ENCODE measurements at regions not wholly inside any gene's neighbourhood (a gene's known extent, or its start where the extent isn't known, plus 50 kb on each side); places are given as distances from the start of the nearest gene placed in this dataset.

DNA sequence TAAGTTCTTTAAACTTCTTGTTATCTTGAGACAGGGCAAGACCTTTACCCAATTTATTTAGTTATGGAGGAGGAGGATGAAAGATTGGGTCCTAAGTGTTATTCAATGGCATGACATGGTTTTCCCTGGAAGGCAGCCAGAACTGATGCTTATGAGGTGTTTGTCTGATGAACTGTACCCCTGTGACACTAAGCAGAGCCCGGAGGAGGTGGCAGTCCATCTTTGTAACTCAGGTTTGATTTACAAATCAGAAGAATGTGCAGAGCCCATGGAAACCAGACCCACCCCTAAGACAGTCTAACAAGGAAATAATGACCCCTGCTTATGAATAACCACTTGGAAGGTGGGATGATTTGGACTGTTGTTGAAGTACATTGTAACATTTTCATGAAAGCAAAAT, 878.6 kb upstream of the NR2F2 start:
- no peak for DNase-seq (ENCODE audit: low read depth)

DNA sequence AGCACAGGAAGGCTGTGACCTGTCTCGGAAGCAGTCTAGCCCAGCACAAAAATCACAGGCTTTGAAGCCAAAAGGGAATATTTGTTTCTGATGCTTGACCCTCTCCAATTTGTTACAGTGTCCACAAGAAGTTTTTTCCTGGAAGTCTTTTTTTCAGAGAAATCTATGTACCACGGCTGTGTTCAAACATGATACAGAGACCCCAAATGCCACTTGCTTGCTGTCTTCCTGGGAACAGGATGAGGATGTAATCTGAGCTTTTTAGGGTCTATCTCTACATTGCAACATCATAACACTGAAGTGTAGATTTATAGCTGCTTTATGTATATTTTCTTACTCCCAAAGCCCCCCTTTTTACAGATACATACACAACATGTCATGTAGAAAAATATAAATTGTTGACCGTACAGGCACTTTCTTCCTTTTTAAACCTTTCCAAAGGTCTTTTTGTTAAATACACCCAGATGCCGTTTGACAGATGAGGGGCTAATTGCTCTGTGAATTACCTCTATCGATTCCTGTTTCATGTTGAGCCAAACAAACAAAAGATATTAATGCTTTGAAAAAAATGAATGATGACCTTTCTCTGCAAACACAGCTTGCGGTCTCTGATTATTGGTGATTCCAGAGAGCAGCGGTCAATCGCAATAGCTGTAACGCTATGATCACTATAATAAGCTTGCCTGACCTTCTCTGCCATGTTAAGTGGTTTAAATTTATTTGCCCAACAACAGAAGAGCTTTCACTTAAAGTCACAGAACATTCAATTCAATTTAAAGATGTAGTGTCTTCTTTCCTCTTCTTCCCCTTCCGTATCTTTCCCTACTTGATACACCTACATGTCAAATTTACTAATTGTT, 875.9 kb upstream of the NR2F2 start:
- no peak for DNase-seq (ENCODE audit: low read depth)

DNA sequence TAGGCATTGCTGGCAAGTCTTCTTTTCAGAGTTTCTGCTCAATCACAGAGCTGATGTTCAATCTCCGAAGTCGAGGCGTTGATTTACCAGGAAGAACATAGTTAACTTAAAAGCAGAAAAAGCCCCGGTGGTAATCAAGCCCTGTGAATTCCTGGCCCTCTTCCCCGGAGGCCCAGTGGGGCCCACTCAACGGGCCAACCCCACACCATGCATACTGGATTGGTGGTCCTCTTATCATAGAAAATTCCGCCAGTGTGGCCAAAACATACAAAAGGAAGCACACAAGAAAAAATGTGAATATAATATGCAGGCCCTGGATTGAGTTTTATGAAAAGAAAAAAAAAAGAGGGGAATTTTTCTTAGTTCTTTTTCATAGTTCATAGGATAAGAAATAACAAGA, 873.0 kb upstream of the NR2F2 start:
- no peak for DNase-seq (ENCODE audit: low read depth)

DNA sequence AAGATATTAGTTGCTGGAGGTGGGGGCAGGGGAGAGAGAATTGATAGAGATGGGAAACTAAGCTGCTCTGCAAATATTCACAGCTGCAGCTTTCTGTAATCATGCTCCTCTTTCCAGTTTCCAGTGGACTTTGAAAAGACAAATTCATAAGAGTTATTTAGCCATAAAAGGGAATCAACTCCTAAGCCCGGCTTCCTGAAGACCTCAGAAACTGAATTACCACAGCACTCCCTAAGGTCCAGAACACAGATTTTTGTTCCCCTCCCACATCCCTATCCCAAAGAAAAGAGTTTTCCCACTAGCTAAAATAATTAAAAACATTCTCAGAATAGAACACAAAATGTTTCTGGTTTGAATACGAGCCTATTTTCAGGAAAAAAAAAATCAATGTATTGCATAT, 871.8 kb upstream of the NR2F2 start:
- DNase-seq (ENCODE audit: low read depth), result no peak

DNA sequence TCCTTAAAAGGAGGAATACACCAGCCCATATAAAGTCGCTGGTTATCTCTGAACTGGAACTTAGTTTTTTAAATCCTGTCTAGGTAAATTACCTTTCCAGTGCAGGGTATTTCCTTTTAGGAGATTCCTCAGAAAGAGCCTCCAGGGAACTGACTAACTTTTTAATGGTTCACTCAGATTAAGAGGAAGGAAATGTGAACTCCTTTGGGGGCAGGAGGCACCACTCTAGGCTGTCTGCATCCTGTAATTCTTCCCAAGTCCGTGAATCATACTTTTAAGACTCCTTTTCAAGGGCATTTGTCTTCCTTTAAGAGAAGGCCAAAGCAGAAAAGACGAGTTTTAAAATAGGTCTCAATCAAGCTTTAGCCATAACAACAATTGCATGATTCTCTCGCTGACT, 871.2 kb upstream of the NR2F2 start:
- no peak for DNase-seq (ENCODE audit: low read depth)

DNA sequence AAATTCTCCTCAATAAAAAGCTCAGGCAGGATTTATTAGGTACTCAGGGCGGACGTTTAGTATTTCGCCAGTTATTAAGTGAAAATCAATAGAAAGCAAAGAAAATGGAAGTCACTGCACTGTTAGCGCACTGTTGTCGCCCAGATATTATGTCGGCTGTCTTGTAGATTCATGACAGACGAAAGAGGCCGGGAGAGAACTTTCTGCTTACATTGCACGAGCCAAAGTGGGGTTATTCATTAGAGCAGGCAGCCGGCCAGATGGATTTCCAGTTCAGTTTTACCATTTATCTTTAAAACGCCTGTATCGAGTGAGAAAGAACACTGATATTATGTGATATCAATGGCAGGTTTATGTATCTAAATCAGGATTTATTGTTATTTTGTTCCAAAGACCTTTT, 866.0 kb upstream of the NR2F2 start:
- no peak for DNase-seq (ENCODE audit: low read depth)

DNA sequence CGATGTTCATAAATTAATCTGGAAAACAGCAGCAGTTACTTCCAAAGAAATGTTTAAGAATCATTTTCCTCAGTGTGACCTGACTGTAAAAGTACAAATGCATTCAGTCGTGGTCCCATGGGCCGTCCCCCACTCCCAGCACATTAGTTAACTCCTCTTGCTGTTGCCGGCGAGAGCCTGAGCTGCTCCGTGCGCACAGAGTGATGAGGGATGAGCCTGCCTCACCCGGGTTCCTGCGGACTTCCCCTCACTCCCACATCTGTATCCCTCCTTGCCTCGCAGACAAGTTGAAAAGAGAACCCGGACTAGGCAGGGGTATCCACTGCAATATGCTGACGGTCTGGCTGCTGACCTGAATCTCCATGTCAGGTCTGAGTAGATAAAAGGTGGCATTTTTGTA, 861.7 kb upstream of the NR2F2 start:
- no peak for DNase-seq (ENCODE audit: low read depth)

DNA sequence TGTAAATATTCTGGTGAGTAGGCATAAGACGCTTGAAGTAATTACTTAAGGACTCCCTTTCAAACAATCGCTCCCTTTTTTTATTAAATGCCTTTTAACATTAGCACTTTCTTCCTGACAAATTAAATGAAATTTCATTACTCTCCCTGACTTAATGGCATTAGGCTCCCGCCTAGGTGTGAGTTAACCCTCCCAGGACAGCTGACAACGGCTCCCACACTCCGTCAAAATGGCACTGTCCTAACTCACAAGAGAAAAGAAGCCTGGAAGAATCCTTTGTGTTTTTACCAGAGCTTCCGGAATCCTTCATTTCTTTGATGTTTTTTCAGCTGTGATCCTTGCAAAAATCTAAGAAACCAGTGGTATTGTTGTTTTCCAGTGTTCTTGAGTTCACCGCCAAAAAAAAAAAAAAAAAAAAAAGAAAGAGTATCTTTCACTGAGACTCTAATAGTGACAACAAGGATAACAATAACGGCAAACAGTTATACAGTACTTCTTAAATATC, 861.0 kb upstream of the NR2F2 start:
- no peak for DNase-seq (ENCODE audit: low read depth)

DNA sequence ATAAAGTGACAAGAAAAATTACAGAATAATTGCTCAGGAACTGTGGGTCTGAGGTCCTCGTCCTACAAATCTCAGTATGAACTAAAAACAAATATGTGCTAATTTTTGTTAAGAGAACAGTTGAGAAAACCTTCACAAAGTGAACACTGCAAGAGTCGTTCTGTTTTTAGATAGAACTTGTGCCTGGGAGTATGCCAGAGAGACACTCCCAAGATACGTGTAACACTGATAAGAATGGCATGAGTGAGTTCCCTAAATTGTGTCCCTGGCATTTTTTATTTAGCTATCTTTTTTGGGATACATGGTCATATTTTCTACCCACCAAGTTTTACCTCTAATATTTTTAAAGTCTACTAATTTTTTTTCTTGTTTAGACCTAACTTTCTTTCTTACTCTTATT, 860.0 kb upstream of the NR2F2 start:
- DNase-seq (ENCODE audit: low read depth), result no peak

DNA sequence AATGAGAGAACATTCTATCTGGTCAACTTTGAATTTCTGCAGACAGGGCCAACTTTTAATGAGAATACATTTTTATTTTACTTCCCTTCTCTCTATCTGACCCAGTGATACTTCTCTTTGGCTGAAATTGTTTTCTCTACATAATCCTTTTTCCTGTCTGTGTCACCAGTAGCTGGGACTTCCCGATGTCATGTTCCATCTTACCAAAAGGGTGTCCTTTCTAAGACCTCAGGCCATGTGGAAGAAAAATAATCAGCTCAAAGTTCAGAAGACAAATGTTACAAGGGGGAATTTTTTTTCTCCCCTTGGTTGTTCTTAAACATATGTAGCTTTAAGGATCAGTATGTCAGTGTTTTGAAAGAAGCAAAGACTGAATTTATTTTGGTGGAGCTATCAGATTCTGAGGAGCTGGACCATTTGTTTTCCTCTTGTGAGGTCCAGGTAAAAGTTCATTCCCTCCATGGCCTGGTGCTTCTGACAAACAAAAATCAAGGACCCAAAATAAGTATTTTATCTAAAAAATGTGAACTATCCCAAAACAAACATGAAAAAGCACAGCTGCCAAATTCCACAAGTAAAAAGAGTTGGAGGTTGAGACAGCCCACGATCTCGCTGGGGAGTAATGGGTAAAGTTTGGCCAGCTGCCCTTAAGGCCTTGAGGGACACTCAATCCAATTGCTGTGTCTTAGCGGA, 859.4 kb upstream of the NR2F2 start:
- no peak for DNase-seq (ENCODE audit: low read depth)

DNA sequence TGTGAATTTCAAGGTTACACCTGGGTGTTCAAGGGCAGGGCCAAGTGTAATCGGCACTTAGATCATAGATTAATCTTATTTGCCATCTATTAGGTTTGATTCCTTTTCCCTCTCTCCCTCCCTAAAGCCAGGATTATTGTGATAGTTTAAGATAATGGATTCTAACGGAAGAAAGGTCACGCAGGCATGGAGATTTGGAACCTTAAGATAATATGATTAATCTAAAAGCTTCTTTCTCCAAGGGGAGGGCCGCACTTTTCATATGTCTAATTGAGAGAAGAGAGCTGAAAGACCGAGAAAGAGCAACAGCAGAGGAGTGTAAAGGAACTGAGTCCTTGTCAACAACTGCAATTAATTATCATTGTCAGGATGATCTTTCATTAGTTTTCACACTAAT, 858.8 kb upstream of the NR2F2 start:
- no peak for DNase-seq (ENCODE audit: low read depth)

DNA sequence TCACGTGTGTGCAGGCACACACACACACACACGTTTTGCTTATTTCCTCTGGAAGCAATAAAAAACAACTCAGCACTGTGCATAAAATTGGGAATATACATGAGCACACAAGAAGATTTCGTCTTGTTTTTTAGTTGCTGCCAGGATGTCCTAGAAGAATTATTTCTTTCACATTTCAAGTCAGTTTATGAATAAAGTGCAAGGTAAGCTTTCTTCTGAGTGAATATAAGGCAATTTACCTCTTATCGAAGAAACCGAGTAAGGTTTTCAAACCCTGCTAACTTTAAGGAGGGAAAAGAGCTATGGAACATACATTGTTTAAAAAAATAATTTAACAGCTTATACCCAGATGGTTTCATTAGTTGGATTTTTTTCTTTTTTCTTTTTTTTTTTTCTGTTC, 855.4 kb upstream of the NR2F2 start:
- DNase-seq (ENCODE audit: low read depth), result no peak

DNA sequence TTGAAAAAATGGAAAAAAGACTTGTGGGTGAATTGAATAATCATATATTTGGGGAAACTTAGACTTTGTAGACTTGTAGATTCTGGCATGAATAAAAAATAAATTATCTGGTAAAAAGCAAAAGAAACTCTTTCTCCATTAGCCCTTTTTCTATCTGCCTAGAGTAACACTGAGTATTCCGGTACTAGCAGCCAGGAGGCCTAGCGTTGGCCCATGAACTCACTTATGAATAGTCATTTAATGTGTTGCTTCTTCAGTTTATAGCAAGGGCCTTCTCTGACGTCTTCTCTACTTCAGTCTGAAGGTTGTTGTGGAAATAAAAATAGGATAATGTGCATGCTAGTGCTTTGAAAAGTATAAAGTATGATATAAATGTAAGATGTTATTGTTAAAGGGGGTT, 851.2 kb upstream of the NR2F2 start:
- DNase-seq (ENCODE audit: low read depth), result no peak

DNA sequence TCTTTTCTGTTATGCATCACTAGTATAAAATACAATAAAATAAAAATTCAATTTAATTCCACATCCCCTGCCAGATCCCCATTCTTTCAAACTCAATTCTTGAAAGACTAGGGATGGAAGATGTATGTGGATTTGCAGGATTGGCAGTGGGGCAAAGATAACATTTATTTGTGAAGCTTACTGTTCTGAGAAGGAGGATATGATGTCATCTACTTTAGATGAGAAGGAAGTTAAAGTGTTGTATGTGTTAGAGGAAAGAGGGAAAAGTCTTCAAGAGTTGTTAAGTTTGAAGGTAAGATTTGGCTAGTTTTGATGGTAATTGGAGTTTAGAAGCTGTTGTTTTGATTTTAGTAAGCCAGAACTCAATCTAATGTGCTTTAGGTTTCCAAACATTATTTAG, 845.1 kb upstream of the NR2F2 start:
- no peak for DNase-seq (ENCODE audit: low read depth)

DNA sequence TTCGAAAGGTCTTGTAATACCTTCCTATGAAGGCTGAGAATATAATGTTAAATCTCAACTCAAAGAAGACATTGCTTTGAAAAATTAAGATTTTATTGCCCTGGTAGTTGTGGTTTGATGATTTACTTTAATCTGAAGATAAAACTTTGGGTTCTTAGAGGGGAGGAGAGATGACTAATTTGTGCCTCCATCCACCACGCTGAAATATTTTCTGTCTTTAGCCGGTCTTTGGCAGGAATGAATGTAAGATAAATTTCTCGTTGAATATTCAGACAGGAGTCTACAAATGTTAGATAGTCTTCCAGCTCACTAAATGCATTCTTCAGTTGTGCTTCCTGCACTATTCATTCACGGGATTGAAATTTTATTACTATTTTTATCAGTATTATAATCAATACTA, 844.3 kb upstream of the NR2F2 start:
- DNase-seq (ENCODE audit: low read depth), result no peak

DNA sequence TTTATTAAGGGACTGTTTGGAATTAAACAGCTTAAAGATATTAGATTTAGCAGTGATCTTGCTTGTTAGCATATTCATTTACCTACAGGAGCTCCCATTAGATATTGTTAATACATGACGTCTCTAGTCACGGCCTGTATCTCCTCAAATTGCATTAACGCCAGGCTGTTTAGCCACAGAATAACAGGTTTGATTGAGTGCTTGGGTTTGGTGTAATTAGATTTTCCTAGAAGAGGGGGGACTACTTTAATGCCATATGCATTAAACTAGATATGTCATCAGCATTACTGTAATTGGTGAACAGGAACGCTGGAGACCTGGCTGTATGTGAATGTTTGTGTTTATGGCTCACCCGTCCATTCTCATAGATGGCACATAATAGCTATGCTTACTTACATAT, 841.4 kb upstream of the NR2F2 start:
- no peak for DNase-seq (ENCODE audit: low read depth)

DNA sequence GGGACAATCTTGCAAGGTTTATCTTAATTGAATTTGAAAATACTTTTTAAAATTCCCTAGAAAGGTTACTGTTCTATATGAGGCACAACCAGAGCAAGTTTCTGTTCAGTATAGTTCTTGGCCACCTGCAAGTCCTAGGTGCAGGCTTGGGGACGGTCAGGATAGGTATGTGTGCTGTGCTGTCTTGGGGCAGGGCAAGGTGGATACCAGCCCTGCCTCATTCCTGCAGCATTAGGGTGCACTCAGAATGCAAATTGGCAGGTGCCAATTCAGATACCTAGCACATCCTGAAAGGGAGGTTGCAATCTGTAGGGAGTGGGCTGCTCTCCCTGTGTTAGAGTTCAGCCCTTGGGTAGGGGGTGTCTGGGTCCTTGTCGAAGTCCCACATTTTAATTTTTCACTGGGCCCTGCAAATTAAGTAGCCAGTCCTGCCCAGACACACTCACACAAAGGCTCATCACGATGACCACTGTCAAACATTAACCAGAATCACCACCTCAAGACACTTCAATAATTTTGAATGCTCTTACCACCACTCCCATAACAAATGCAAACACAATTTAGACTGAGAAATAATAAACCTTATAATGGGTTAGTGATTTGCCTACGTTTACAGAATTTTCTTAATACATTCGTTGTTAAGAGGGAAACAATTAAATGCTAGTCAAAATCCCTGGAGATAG, 838.0 kb upstream of the NR2F2 start:
- DNase-seq (ENCODE audit: low read depth), result no peak

DNA sequence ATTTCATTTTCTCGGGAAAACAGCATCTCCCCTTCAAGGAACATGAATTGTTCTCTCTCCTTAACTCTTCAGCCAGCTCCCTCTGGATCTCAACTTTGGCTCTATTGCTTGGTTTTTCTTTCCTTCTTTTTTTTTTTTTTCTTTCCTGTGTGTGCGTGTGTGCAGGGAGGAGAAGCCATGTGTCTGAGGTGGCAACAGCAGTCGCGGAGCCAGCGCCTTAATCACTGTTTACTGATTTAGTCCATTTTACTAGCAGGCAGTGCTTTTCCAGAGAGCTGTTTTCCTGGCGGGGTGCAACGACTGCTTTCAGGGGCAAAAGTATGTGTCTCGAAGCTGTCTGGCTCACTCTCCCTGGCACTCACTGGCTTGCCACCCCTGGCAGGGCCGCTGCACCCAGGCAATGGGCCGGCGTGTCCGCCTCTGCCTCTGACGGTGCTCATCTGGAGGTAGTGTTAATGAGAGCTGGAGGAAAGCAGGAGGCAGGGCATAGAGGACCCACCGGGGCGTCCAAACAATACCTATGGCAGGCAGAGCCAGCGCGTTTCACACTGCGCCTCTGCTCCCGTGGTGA, 835.4 kb upstream of the NR2F2 start:
- no peak for DNase-seq (ENCODE audit: low read depth)

DNA sequence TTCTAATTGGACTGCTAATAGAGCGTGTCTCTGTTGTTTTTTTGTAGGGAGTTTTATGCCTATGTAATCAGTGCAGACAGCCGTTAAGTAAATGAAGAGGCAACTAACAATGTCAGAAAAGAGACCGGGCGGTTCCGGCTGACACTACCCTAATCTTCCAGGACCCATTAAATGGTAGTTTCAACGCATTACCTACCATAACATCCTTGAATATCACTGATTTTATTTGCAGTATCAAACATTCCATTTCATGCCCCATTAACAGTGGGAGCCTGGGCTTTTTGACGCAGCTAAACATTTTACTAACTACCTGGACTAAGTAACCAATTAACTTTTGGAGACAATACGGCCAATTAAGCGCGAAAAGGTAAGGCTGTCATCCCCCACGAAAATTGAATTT, 832.9 kb upstream of the NR2F2 start:
- no peak for DNase-seq (ENCODE audit: low read depth)

DNA sequence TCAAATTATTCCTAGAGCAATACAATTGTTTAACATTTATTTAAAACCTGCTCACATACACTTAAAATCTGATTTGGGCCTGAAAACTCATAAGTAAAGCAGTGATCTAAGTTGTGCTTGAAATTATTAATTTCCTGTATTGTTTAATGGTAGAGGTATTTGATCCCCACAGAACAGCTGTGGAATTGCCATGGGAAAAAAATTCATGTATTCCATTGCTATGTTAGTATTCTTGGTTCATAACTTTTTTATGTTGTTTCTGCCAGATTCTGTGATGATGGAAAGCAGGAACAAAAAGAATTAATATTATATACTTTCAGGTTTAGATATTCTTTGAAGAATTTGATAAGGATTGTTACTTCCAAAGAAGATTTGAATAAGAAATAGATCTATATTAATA, 831.5 kb upstream of the NR2F2 start:
- DNase-seq (ENCODE audit: low read depth), result no peak

DNA sequence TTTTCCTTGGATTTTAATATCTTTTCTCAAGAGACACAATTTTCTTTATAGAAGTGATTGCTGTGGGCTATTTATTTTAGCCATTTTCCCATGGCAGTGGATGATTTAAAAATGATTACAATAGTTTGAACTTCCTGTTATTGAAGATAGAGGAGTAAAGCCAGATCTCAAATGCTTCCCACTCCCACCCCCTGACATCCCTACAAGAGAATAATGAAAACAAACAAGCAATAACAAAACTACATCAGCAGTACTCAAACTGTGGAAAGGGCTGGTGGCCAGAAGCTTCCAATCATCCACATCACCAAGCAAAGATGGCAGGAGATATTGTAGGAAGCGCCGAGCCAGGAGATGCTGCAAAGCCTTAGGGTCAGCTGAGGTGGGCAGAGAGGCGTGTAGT, 831.1 kb upstream of the NR2F2 start:
- no peak for DNase-seq (ENCODE audit: low read depth)

DNA sequence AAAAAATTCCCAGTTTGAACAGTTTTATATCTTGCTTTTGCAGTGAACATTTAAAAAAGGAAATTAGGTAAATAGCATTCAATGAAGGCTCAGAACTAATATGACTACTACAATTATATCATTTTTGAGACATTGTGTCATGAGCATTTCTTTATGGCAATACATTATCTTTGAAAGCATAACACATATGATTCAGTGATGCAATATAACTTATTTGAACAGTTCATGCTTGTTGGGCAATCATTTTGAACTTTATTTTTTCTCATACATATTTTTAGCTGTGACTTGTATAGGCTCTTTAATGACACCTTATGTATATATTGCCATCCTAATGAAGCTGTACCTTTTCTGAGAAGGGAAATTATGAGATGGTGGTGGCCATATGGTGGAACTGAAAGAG, 828.6 kb upstream of the NR2F2 start:
- no peak for DNase-seq (ENCODE audit: low read depth)

DNA sequence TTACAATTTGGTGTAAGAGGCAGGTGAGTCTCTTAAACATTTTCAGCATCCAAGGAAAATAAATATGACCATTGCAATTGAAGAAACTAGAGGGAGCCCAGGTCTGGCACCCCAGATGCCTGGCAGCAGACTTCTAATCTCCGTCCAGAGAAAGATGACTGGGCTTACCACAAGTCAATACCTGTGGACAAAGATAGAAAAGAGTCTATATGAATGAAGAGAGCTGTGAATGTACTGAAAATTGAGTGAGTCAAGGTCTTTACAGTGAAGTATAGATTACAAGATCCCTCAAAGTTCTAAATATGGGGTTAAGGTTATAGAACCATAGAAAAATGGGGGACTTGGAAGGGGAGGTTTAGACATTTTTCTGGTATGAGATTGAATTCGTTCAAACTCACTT, 827.4 kb upstream of the NR2F2 start:
- DNase-seq (ENCODE audit: low read depth), result no peak

All from activated T-cell treated with anti-CD3 and anti-CD28 coated beads for 48 hours (primary cell).